T-helper 9 cell (primary cell): ENCODE measurements at regions not wholly inside any gene's neighbourhood (a gene's known extent, or its start where the extent isn't known, plus 50 kb on each side); places are given as distances from the start of the nearest gene placed in this dataset.

Experiments
- DNase-seq: peaks from one replicate; pipeline ENCODE4 v3.0.0-alpha.2; 2020

GRCh38 chr2:158732573-158733429, 62.3 kb upstream of the DAPL1 start:
- DNase-seq = no peak

GRCh38 chr2:158733430-158733755, 61.7 kb upstream of the DAPL1 start:
- no peak for DNase-seq

GRCh38 chr2:158734442-158734841, 60.7 kb upstream of the DAPL1 start:
- DNase-seq = no peak

- no peak for DNase-seq
Measured at GRCh38 chr2:158735822-158736580, 59.1 kb upstream of the DAPL1 start.

GRCh38 chr2:158738363-158738762, 56.8 kb upstream of the DAPL1 start:
- no peak for DNase-seq

- DNase-seq = no peak
Measured at GRCh38 chr2:158740127-158740526, 55.0 kb upstream of the DAPL1 start.

GRCh38 chr2:158740621-158741020, 54.5 kb upstream of the DAPL1 start:
- DNase-seq = no peak

GRCh38 chr2:158741625-158742024, 53.5 kb upstream of the DAPL1 start:
- no peak for DNase-seq

- DNase-seq = no peak
Measured at GRCh38 chr2:158742536-158742935, 52.6 kb upstream of the DAPL1 start.

- no peak for DNase-seq
Measured at GRCh38 chr2:158743466-158743865, 51.7 kb upstream of the DAPL1 start.

- no peak for DNase-seq
Measured at GRCh38 chr2:158743879-158744278, 51.2 kb upstream of the DAPL1 start.

GRCh38 chr2:158745067-158745865, 49.9 kb upstream of the DAPL1 start:
- DNase-seq = peak; percentile 9
